OCI-LY7 (cell line): ENCODE measurements at regions not wholly inside any gene's neighbourhood (a gene's known extent, or its start where the extent isn't known, plus 50 kb on each side); places are given as distances from the start of the nearest gene placed in this dataset.

Experiments used
- BruUV-seq: library from RNA; stranded (reverse); fragments of 400-500 nt; replicated peaks from 2 replicates; lab custom pipeline; 2021; lab: Mats Ljungman, UMichigan
- CTCF ChIA-PET: fragments of 300-600 bp; sonication (Branson Sonifier 250); formaldehyde crosslinking; loops from one replicate; lab custom pipeline; 2022; ENCODE audit warnings: antibody characterized with exemption; ENCODE audit not compliant: unreplicated experiment; lab: Charles Lee
- POLR2A ChIA-PET: fragments of 300-600 bp; sonication (Branson Sonifier 250); formaldehyde crosslinking; loops from one replicate; lab custom pipeline; 2022; ENCODE audit warnings: antibody characterized with exemption; lab: Charles Lee
- DNase-seq: peaks from one replicate; pipeline ENCODE4 v3.0.0-alpha.2; 2015; ENCODE audit warnings: low spot score
- H2AFZ ChIP-seq: fragments of 200-600 bp; sonication (generic), shearing (Covaris generic); 2 replicates; pipeline ENCODE4 v1.6.1; 2014; ENCODE audit warnings: mild to moderate bottlenecking, antibody characterized with exemption, low read length, moderate library complexity
- H3K27ac ChIP-seq: fragments of 200-600 bp; sonication (generic); 2 replicates; pipeline ENCODE4 v1.5.1; 2014; ENCODE audit warnings: mixed run types, low read depth, mild to moderate bottlenecking, moderate library complexity, low read length, inconsistent platforms; ENCODE audit not compliant: poor library complexity, severe bottlenecking
- H3K36me3 ChIP-seq: fragments of 200-600 bp; sonication (generic); 2 replicates; pipeline ENCODE4 v1.6.1; 2014; ENCODE audit warnings: mild to moderate bottlenecking, antibody characterized with exemption, low read length, moderate library complexity, mixed read lengths; ENCODE audit not compliant: insufficient read depth
- H3K4me1 ChIP-seq: fragments of 200-600 bp; sonication (generic); 2 replicates; pipeline ENCODE4 v1.5.1; 2014; ENCODE audit warnings: mild to moderate bottlenecking, low read length; ENCODE audit not compliant: insufficient read depth, poor library complexity, severe bottlenecking
- H3K4me2 ChIP-seq: fragments of 200-600 bp; sonication (generic); 2 replicates; pipeline ENCODE4 v1.6.1; 2014; ENCODE audit warnings: mild to moderate bottlenecking, low read length
- H3K4me3 ChIP-seq: fragments of 200-600 bp; sonication (generic); 2 replicates; pipeline ENCODE4 v1.5.1; 2014; ENCODE audit warnings: mild to moderate bottlenecking, low read depth, low read length; ENCODE audit not compliant: poor library complexity, severe bottlenecking
- H3K79me2 ChIP-seq: fragments of 200-600 bp; sonication (generic); 2 replicates; pipeline ENCODE4 v1.6.1; 2016; ENCODE audit warnings: low read depth, mild to moderate bottlenecking, low read length, moderate library complexity, mixed read lengths; ENCODE audit not compliant: insufficient read depth
- H3K9me2 ChIP-seq: fragments of 200-600 bp; sonication (generic); 2 replicates; pipeline ENCODE4 v1.6.1; 2016; ENCODE audit warnings: mild to moderate bottlenecking, low read length, mixed read lengths; ENCODE audit not compliant: insufficient read depth
- H3K9me3 ChIP-seq: fragments of 200-600 bp; sonication (generic); 2 replicates; pipeline ENCODE4 v1.6.1; 2014; ENCODE audit warnings: mild to moderate bottlenecking, mixed run types, low read length, mixed read lengths
- H4K20me1 ChIP-seq: fragments of 200-600 bp; sonication (generic); 2 replicates; pipeline ENCODE4 v1.6.1; 2014; ENCODE audit warnings: mild to moderate bottlenecking, antibody characterized with exemption, low read length, moderate library complexity, mixed read lengths; ENCODE audit not compliant: insufficient read depth
- EZH2phosphoT487 ChIP-seq: fragments of 200-600 bp; sonication (generic); IDR thresholded peaks from 2 replicates; pipeline ENCODE4 v1.6.1; 2018; ENCODE audit warnings: low read depth, borderline replicate concordance, mild to moderate bottlenecking, mixed run types, antibody characterized with exemption, low read length, moderate library complexity, mixed read lengths
- intact Hi-C: fragments of 100-400 bp; cut with micrococcal nuclease; formaldehyde crosslinking; loops from one replicate; pipeline ENCODE4 v1.10.0; 2022; ENCODE audit not compliant: unreplicated experiment
- TF ChIP-seq, protein P1 (sequence below): fragments of 200-600 bp; sonication (generic); conservative IDR thresholded peaks from 2 replicates; pipeline ENCODE4 v1.5.1; 2014; ENCODE audit warnings: mild to moderate bottlenecking, antibody characterized with exemption, low read length, moderate library complexity, mixed read lengths

DNA sequence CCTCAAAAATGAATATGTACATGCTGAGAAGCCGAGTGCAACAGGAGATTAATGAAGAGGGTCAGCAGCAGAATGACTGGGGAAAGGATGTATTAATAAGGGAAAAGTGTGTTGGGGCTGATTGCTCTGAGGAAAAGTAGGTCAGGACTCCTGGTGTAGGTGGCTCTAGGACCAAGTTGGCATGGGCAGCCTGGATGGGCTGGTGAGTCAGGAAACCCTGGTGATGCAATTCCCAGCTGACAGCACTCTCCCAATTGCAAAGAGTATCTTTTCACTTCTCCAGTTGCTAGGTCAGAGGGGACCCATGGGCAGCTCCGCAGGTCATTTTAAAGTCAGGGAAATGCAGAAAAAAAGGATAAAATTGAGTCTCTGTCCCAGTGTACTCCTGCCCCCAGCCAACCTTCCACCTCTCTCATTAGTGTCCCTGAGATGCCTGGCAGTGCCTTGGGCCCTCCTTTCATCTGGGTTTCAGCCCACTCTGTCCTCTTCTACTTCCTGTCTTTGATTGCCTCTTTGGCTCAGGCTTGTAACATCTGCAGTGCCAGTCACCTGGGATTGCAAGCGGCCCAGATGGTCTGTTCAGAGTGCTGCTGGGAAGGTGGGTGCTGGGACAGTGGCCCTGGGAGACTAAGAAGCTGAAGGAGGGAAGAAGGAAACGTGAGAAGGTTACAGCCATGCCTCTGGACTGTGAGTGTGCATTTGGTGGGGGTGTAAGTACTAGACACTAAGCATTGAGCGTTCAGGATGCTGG, 2177.2 kb downstream of the TP53TG3F start:
- Histone ChIP-seq H3K9me2 (no peaks in the 10 kb centered on the region), H3K27ac (no peak overlapping the region), H3K36me3 (no peaks in the 10 kb centered on the region), H3K9me3 (0 out of 2 replicates have a peak, but pooled peaks cover 7% of the 10 kb centered on the region), H2AFZ (no peak overlapping the region), H3K79me2 (no peaks in the 10 kb centered on the region), H4K20me1 (no peaks in the 10 kb centered on the region), H3K4me3 (no peak overlapping the region), H3K4me1 (no peaks in the 10 kb centered on the region), H3K4me2 (no peak overlapping the region)
- no TSS peak for BruUV-seq
- TF ChIP-seq, protein P1, sequence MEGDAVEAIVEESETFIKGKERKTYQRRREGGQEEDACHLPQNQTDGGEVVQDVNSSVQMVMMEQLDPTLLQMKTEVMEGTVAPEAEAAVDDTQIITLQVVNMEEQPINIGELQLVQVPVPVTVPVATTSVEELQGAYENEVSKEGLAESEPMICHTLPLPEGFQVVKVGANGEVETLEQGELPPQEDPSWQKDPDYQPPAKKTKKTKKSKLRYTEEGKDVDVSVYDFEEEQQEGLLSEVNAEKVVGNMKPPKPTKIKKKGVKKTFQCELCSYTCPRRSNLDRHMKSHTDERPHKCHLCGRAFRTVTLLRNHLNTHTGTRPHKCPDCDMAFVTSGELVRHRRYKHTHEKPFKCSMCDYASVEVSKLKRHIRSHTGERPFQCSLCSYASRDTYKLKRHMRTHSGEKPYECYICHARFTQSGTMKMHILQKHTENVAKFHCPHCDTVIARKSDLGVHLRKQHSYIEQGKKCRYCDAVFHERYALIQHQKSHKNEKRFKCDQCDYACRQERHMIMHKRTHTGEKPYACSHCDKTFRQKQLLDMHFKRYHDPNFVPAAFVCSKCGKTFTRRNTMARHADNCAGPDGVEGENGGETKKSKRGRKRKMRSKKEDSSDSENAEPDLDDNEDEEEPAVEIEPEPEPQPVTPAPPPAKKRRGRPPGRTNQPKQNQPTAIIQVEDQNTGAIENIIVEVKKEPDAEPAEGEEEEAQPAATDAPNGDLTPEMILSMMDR, result no peak
- no peak for TF ChIP-seq EZH2phosphoT487
- POLR2A ChIA-PET, result interaction anchor here (0.6 kb wide), 1 partner anchor 403 kb away, joined by 3 read pairs; no protein-coding TSS in a partner anchor
- CTCF ChIA-PET, result no interaction called here
- no peak for DNase-seq
- intact Hi-C loops, result no loop called here

DNA sequence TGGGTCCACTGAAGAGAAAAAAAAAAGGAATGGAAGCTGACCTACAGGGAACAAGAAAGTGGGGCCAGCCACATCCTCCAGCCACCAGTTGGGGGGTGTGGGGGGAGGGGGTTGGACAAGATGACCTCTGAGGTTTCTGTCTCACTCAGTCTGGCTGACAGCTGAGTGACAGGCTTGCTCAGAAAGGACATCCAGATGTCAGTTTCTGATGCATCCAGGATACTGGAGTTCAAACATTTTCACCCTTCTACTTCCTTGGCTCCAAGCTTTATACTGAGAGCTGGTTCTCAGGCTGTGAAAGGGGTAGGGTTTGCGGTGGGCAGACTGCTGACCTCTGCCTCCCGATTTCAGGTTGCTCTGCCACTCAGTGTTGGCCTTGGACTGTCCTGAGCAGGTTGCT, 2178.3 kb downstream of the TP53TG3F start:
- no peak overlapping the region for H3K4me3 ChIP-seq
- BruUV-seq, result no TSS peak
- 0 out of 2 replicates have a peak, but pooled peaks cover 7% of the 10 kb centered on the region for H3K9me3 ChIP-seq
- H3K4me2 ChIP-seq, result no peak overlapping the region
- H3K36me3 ChIP-seq, result no peaks in the 10 kb centered on the region
- H3K4me1 ChIP-seq, result no peaks in the 10 kb centered on the region
- no peak for DNase-seq
- H2AFZ ChIP-seq, result no peak overlapping the region
- TF ChIP-seq, protein P1, result no peak
- TF ChIP-seq EZH2phosphoT487, result no peak
- no peaks in the 10 kb centered on the region for H3K9me2 ChIP-seq
- intact Hi-C loops, result no loop called here
- ChIA-PET POLR2A (interaction anchor here (0.6 kb wide), 1 partner anchor 402 kb away, joined by 3 read pairs; no protein-coding TSS in a partner anchor), CTCF (no interaction called here)
- no peaks in the 10 kb centered on the region for H3K79me2 ChIP-seq
- no peaks in the 10 kb centered on the region for H4K20me1 ChIP-seq
- no peak overlapping the region for H3K27ac ChIP-seq
